ENCODE measurements at regions not wholly inside any gene's neighbourhood (a gene's known extent, or its start where the extent isn't known, plus 50 kb on each side); places are given as distances from the start of the nearest gene placed in this dataset.

GRCh38 chr2:123468071-123468470 is 557.0 kb upstream of the CNTNAP5 start:
- TF ChIP-seq CTCF (IDR thresholded peaks at IDR 0.05) (no peak), SP1 (CRISPR knock-in tag; conservative IDR thresholded peaks at IDR 0.05) (no peak), CREM (CRISPR knock-in tag; IDR thresholded peaks at IDR 0.05) (no peak), E2F1 (CRISPR knock-in tag; IDR thresholded peaks at IDR 0.05) (no peak), JUN (CRISPR knock-in tag; IDR thresholded peaks at IDR 0.05) (no peak), IRF2 (CRISPR knock-in tag; IDR thresholded peaks at IDR 0.05; ENCODE audit: borderline replicate concordance, low read depth) (no peak), PRDM15 (CRISPR knock-in tag; IDR thresholded peaks at IDR 0.05) (no peak), TEAD4 (CRISPR knock-in tag; IDR thresholded peaks at IDR 0.05) (no peak), NR2C2 (CRISPR knock-in tag; IDR thresholded peaks at IDR 0.05) (no peak)
- TF ChIP-seq, protein P1, sequence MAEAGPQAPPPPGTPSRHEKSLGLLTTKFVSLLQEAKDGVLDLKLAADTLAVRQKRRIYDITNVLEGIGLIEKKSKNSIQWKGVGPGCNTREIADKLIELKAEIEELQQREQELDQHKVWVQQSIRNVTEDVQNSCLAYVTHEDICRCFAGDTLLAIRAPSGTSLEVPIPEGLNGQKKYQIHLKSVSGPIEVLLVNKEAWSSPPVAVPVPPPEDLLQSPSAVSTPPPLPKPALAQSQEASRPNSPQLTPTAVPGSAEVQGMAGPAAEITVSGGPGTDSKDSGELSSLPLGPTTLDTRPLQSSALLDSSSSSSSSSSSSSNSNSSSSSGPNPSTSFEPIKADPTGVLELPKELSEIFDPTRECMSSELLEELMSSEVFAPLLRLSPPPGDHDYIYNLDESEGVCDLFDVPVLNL (CRISPR knock-in tag; IDR thresholded peaks at IDR 0.05; ENCODE audit: borderline replicate concordance, low read depth), result no peak
- TF ChIP-seq, protein P2, sequence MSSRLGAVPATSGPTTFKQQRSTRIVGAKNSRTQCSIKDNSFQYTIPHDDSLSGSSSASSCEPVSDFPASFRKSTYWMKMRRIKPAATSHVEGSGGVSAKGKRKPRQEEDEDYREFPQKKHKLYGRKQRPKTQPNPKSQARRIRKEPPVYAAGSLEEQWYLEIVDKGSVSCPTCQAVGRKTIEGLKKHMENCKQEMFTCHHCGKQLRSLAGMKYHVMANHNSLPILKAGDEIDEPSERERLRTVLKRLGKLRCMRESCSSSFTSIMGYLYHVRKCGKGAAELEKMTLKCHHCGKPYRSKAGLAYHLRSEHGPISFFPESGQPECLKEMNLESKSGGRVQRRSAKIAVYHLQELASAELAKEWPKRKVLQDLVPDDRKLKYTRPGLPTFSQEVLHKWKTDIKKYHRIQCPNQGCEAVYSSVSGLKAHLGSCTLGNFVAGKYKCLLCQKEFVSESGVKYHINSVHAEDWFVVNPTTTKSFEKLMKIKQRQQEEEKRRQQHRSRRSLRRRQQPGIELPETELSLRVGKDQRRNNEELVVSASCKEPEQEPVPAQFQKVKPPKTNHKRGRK (CRISPR knock-in tag; IDR thresholded peaks at IDR 0.05; ENCODE audit: borderline replicate concordance), result no peak
- TF ChIP-seq, protein P3, sequence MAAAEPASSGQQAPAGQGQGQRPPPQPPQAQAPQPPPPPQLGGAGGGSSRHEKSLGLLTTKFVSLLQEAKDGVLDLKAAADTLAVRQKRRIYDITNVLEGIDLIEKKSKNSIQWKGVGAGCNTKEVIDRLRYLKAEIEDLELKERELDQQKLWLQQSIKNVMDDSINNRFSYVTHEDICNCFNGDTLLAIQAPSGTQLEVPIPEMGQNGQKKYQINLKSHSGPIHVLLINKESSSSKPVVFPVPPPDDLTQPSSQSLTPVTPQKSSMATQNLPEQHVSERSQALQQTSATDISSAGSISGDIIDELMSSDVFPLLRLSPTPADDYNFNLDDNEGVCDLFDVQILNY (CRISPR knock-in tag; IDR thresholded peaks at IDR 0.05), result no peak

Measured in WTC11 (cell line).